IMR-90 (cell line): ENCODE measurements at regions not wholly inside any gene's neighbourhood (a gene's known extent, or its start where the extent isn't known, plus 50 kb on each side); places are given as distances from the start of the nearest gene placed in this dataset.

Experiments used
- ATAC-seq: fragments of 200-7000 bp; cut with Tn5 transposase; 2 replicates; pipeline ENCODE4 v1.9.1; 2020; ENCODE audit warnings: low read depth, mild to moderate bottlenecking, moderate library complexity
- BruUV-seq: library from RNA; stranded (reverse); fragments of 400-500 nt; replicated peaks from 2 replicates; lab custom pipeline; 2021; lab: Mats Ljungman, UMichigan
- CTCF ChIA-PET: fragments of 300-600 bp; formaldehyde crosslinking; extraction: SDS; loops from one replicate; lab custom pipeline; 2021; ENCODE audit warnings: antibody characterized with exemption; lab: Yijun Ruan, JAX
- POLR2A ChIA-PET: fragments of 300-600 bp; sonication (Branson Sonifier 250); formaldehyde crosslinking; loops from one replicate; lab custom pipeline; 2022; ENCODE audit warnings: antibody characterized with exemption; ENCODE audit not compliant: unreplicated experiment; lab: Charles Lee
- DNase-seq: peaks from one replicate; pipeline ENCODE4 v3.0.0; 2013
- H2AFZ ChIP-seq: replicated peaks from 2 replicates; pipeline ENCODE3; 2013; ENCODE audit warnings: low read length, mild to moderate bottlenecking; ENCODE audit not compliant: poor library complexity
- H2AK5ac ChIP-seq: 2 replicates; pipeline ENCODE4 v1.6.1; 2013; ENCODE audit warnings: low read depth, low read length, inconsistent platforms
- H2AK9ac ChIP-seq: replicated peaks from 2 replicates; pipeline ENCODE3; 2013; ENCODE audit warnings: mild to moderate bottlenecking, low read depth, low read length, moderate library complexity; ENCODE audit not compliant: poor library complexity
- H2BK120ac ChIP-seq: 2 replicates; pipeline ENCODE4 v1.6.1; 2013; ENCODE audit warnings: low read depth, low read length, inconsistent platforms
- H2BK15ac ChIP-seq: 3 replicates; pipeline ENCODE4 v1.6.1; 2013; ENCODE audit warnings: low read depth, low read length, inconsistent platforms
- H2BK20ac ChIP-seq: 2 replicates; pipeline ENCODE4 v1.6.1; 2013; ENCODE audit warnings: low read depth, mild to moderate bottlenecking, inconsistent platforms, low read length, moderate library complexity
- H2BK5ac ChIP-seq: 2 replicates; pipeline ENCODE4 v1.6.1; 2013; ENCODE audit warnings: mild to moderate bottlenecking, low read depth, low read length, inconsistent platforms; ENCODE audit not compliant: poor library complexity, severe bottlenecking
- H3K14ac ChIP-seq: replicated peaks from 2 replicates; pipeline ENCODE4 v1.6.1; 2013; ENCODE audit warnings: low read depth, low read length, inconsistent platforms
- H3K18ac ChIP-seq: 2 replicates; pipeline ENCODE4 v1.6.1; 2013; ENCODE audit warnings: low read depth, low read length, control low read depth
- H3K23ac ChIP-seq: 2 replicates; pipeline ENCODE4 v1.6.1; 2013; ENCODE audit warnings: low read depth, low read length, inconsistent platforms
- H3K27ac ChIP-seq: 2 replicates; pipeline ENCODE4 v1.5.1; 2013; ENCODE audit warnings: mild to moderate bottlenecking, control low read depth, low read length; ENCODE audit not compliant: insufficient read depth
- H3K27me3 ChIP-seq: 2 replicates; pipeline ENCODE4 v1.6.1; 2013; ENCODE audit warnings: low read length; ENCODE audit not compliant: control insufficient read depth, insufficient read depth
- H3K36me3 ChIP-seq: 2 replicates; pipeline ENCODE4 v1.6.1; 2013; ENCODE audit warnings: low read length, mixed read lengths; ENCODE audit not compliant: control insufficient read depth, insufficient read depth
- H3K4ac ChIP-seq: 2 replicates; pipeline ENCODE4 v1.6.1; 2013; ENCODE audit warnings: low read depth, low read length, inconsistent platforms
- H3K4me1 ChIP-seq: 2 replicates; pipeline ENCODE4 v1.6.1; 2013; ENCODE audit warnings: low read length, mixed read lengths; ENCODE audit not compliant: control insufficient read depth, insufficient read depth
- H3K4me2 ChIP-seq: 2 replicates; pipeline ENCODE4 v1.6.1; 2013; ENCODE audit warnings: low read depth, mild to moderate bottlenecking, control low read depth, low read length, moderate library complexity
- H3K4me3 ChIP-seq: 2 replicates; pipeline ENCODE4 v1.5.1; 2013; ENCODE audit warnings: low read depth, mild to moderate bottlenecking, control low read depth, low read length, moderate library complexity; ENCODE audit not compliant: insufficient read depth
- H3K56ac ChIP-seq: 2 replicates; pipeline ENCODE4 v1.6.1; 2013; ENCODE audit warnings: low read length, inconsistent platforms; ENCODE audit not compliant: insufficient read depth; ENCODE audit errors: extremely low read depth
- H3K79me1 ChIP-seq, 2 experiments: 2 replicates each; pipeline ENCODE4 v1.6.1; 2013; ENCODE audit warnings: low read length in 2 of 2, inconsistent platforms in 1 of 2, low read depth in 1 of 2
- H3K9ac ChIP-seq: 2 replicates; pipeline ENCODE4 v1.6.1; 2013; ENCODE audit warnings: low read depth, low read length, control low read depth
- H3K9me1 ChIP-seq: 2 replicates; pipeline ENCODE4 v1.6.1; 2013; ENCODE audit warnings: low read length, inconsistent platforms; ENCODE audit not compliant: insufficient read depth
- H3K9me3 ChIP-seq: 2 replicates; pipeline ENCODE4 v1.6.1; 2013; ENCODE audit warnings: low read length; ENCODE audit not compliant: control insufficient read depth, insufficient read depth
- H4K20me1 ChIP-seq: 2 replicates; pipeline ENCODE4 v1.6.1; 2013; ENCODE audit warnings: low read length, inconsistent platforms; ENCODE audit not compliant: insufficient read depth
- H4K5ac ChIP-seq: 2 replicates; pipeline ENCODE4 v1.6.1; 2013; ENCODE audit warnings: mild to moderate bottlenecking, low read depth, low read length, control low read depth
- H4K8ac ChIP-seq, 2 experiments: 2 replicates each; pipeline ENCODE4 v1.6.1; 2013; ENCODE audit warnings: low read depth in 2 of 2, low read length in 2 of 2, control low read depth in 1 of 2, inconsistent platforms in 1 of 2
- H4K91ac ChIP-seq: 2 replicates; pipeline ENCODE4 v1.6.1; 2013; ENCODE audit warnings: low read depth, low read length, inconsistent platforms; ENCODE audit not compliant: insufficient read depth
- BHLHE40 ChIP-seq: fragments of 150-350 bp; IDR thresholded peaks from 2 replicates; pipeline ENCODE4 v1.6.1; 2016; ENCODE audit warnings: mild to moderate bottlenecking, low read depth, low read length
- CEBPB ChIP-seq: IDR thresholded peaks from 2 replicates; pipeline ENCODE4 v1.6.1; 2012; ENCODE audit warnings: low read depth, low read length, improper control_type of control experiment
- CHD1 ChIP-seq: IDR thresholded peaks from 2 replicates; pipeline ENCODE4 v1.6.1; 2012; ENCODE audit warnings: low read depth, low read length, improper control_type of control experiment
- CTCF ChIP-seq: conservative IDR thresholded peaks from 2 replicates; pipeline ENCODE4 v1.5.1; 2012; ENCODE audit warnings: mild to moderate bottlenecking, low read depth, low read length, improper control_type of control experiment
- ELK1 ChIP-seq: fragments of 150-350 bp; IDR thresholded peaks from 2 replicates; pipeline ENCODE4 v1.6.1; 2016; ENCODE audit warnings: low read depth, mild to moderate bottlenecking, low read length, moderate library complexity, borderline replicate concordance
- FOS ChIP-seq: fragments of 150-350 bp; IDR thresholded peaks from 2 replicates; pipeline ENCODE4 v1.6.1; 2016; ENCODE audit warnings: low read depth, low read length
- MAFK ChIP-seq: IDR thresholded peaks from 2 replicates; pipeline ENCODE4 v1.6.1; 2012; ENCODE audit warnings: low read depth, low read length, improper control_type of control experiment
- MAZ ChIP-seq: IDR thresholded peaks from 2 replicates; pipeline ENCODE4 v1.6.1; 2012; ENCODE audit warnings: low read depth, mild to moderate bottlenecking, low read length, improper control_type of control experiment, moderate library complexity, borderline replicate concordance
- MXI1 ChIP-seq: IDR thresholded peaks from 2 replicates; pipeline ENCODE4 v1.6.1; 2012; ENCODE audit warnings: low read depth, mild to moderate bottlenecking, low read length, moderate library complexity, borderline replicate concordance
- NFE2L2 ChIP-seq: fragments of 150-350 bp; IDR thresholded peaks from 2 replicates; pipeline ENCODE4 v1.6.1; 2016; ENCODE audit warnings: low read depth, mild to moderate bottlenecking, low read length
- POLR2A ChIP-seq: IDR thresholded peaks from 2 replicates; pipeline ENCODE4 v1.6.1; 2012; ENCODE audit warnings: mild to moderate bottlenecking, low read depth, low read length
- RAD21 ChIP-seq: IDR thresholded peaks from 2 replicates; pipeline ENCODE4 v1.6.1; 2012; ENCODE audit warnings: low read length, improper control_type of control experiment
- RCOR1 ChIP-seq: IDR thresholded peaks from 2 replicates; pipeline ENCODE4 v1.6.1; 2012; ENCODE audit warnings: mild to moderate bottlenecking, low read length, improper control_type of control experiment; ENCODE audit not compliant: insufficient replicate concordance
- RFX5 ChIP-seq: IDR thresholded peaks from 2 replicates; pipeline ENCODE4 v1.8.0; 2012; ENCODE audit warnings: low read depth, mild to moderate bottlenecking, low read length, moderate library complexity
- SMC3 ChIP-seq: fragments of 150-350 bp; IDR thresholded peaks from 2 replicates; pipeline ENCODE4 v1.6.1; 2016; ENCODE audit warnings: low read depth, mild to moderate bottlenecking, antibody characterized with exemption, low read length, moderate library complexity
- USF2 ChIP-seq: fragments of 150-350 bp; IDR thresholded peaks from 2 replicates; pipeline ENCODE4 v1.6.1; 2017; ENCODE audit warnings: mild to moderate bottlenecking, antibody characterized with exemption, low read length, low read depth
- WGBS, 2 experiments: methylation state at CpG; one replicate each; pipeline versions ENCODE4 v1.1.5 to v1.1.7; 2013; ENCODE audit warnings: missing lambda C conversion rate in 2 of 2; ENCODE audit not compliant: insufficient read length in 1 of 2; ENCODE audit errors: extremely low coverage in 2 of 2; 5-methylcytosine and 5-hydroxymethylcytosine counted together
- dilution Hi-C: fragments of 300-500 bp; cut with HindIII; formaldehyde crosslinking; loops from one replicate; pipeline ENCODE4 v1.14.3; 2018; ENCODE audit warnings: low sequenced_read_pairs; ENCODE audit not compliant: unreplicated experiment
- in situ Hi-C: fragments of 300-500 bp; cut with MboI; formaldehyde crosslinking; loops from 3 replicates; pipeline ENCODE4 v1.14.3; 2019; ENCODE audit warnings: low sequenced_read_pairs, inconsistent platforms, mixed read lengths
- intact Hi-C: fragments of 100-400 bp; cut with micrococcal nuclease; formaldehyde crosslinking; loops from 2 replicates; pipeline ENCODE4 v1.10.0; 2022

GRCh38 chr13:110004814-110005213, 218.4 kb upstream of the IRS2 start:
- H3K9me1 ChIP-seq, result peaks cover 14% of the 10 kb centered on the region
- ChIA-PET CTCF (no interaction called here), POLR2A (no interaction called here)
- no peaks in the 10 kb centered on the region for H3K36me3 ChIP-seq
- H3K4me3 ChIP-seq, result no peak overlapping the region
- H4K8ac ChIP-seq, result no peak overlapping the region
- ATAC-seq (no peak), DNase-seq (no peak)
- H4K91ac ChIP-seq, result 0 out of 2 replicates have a peak overlapping the region, but pooled peaks have one; percentile 9
- H3K27ac ChIP-seq, result no peak overlapping the region
- H2BK5ac ChIP-seq, result no peak overlapping the region
- no peaks in the 10 kb centered on the region for H3K27me3 ChIP-seq
- TF ChIP-seq ELK1, result no peak
- no peak for TF ChIP-seq SMC3
- no peak for TF ChIP-seq FOS
- TF ChIP-seq CEBPB, result no peak
- TF ChIP-seq BHLHE40, result no peak
- no peak for TF ChIP-seq RFX5
- TF ChIP-seq CTCF, result no peak
- TF ChIP-seq RCOR1, result no peak
- no peak for TF ChIP-seq NFE2L2
- TF ChIP-seq MAZ, result no peak
- no peak for TF ChIP-seq USF2
- no peak for TF ChIP-seq CHD1
- TF ChIP-seq MAFK, result no peak
- no peak for TF ChIP-seq RAD21
- no peak for TF ChIP-seq MXI1
- no peak for TF ChIP-seq POLR2A
- H3K9ac ChIP-seq, result no peak overlapping the region
- 0 out of 2 replicates have a peak overlapping the region, but pooled peaks have one; percentile 19 for H3K4ac ChIP-seq
- H2BK15ac ChIP-seq, result peak overlapping the region; percentile 68; the same call in 2 of the 3 replicates
- dilution Hi-C loops, result no loop called here
- no peak overlapping the region for H3K4me2 ChIP-seq
- no peak overlapping the region for H3K14ac ChIP-seq
- H3K23ac ChIP-seq, result no peak overlapping the region
- in situ Hi-C loops, result no loop called here
- H2AFZ ChIP-seq, result no peak overlapping the region
- H2AK5ac ChIP-seq, result peak overlapping the region; percentile 54
- H2BK20ac ChIP-seq, result peak overlapping the region; percentile 18; the same call in 1 of the 2 replicates
- no peak overlapping the region for H2BK120ac ChIP-seq
- WGBS, 2 experiments, result no CpG with 5 or more reads among the region's 2 CpGs
- H3K9me3 ChIP-seq, result no peaks in the 10 kb centered on the region
- peaks cover 19% of the 10 kb centered on the region for H3K4me1 ChIP-seq
- H4K20me1 ChIP-seq, result no peaks in the 10 kb centered on the region
- intact Hi-C loops, result no loop called here
- H2AK9ac ChIP-seq, result no peak overlapping the region
- BruUV-seq, result no TSS peak
- no peak overlapping the region for H4K5ac ChIP-seq
- H3K79me1 ChIP-seq, result no peaks in the 10 kb centered on the region
- H3K56ac ChIP-seq, result no peak overlapping the region
- H3K18ac ChIP-seq, result no peak overlapping the region
